A204.1 (cell line): ENCODE measurements at regions not wholly inside any gene's neighbourhood (a gene's known extent, or its start where the extent isn't known, plus 50 kb on each side); places are given as distances from the start of the nearest gene placed in this dataset.
"Not testable (repeated sequence)": the region's sequence is repeated elsewhere in the genome, so short reads cannot be mapped to it uniquely, and the experiment has no call there.

Experiments used
- FAIRE-seq: peaks from 2 replicates; lab custom pipeline; 2012; peaks lifted over from hg19 to GRCh38; lab: Jason Lieb, UNC

- peak; percentile 96 for FAIRE-seq
Observed at GRCh38 chr5:28903643-28904042, 1865.3 kb upstream of the CDH9 start.

- FAIRE-seq: peak; percentile 97
Observed at GRCh38 chr5:28896949-28897348, 1858.6 kb upstream of the CDH9 start.

GRCh38 chr5:28880936-28881335 lies 1842.5 kb upstream of the CDH9 start:
- no peak for FAIRE-seq

- FAIRE-seq: no peak
Observed at GRCh38 chr5:28877050-28877449, 1838.7 kb upstream of the CDH9 start.

GRCh38 chr5:28864006-28864405 lies 1825.6 kb upstream of the CDH9 start:
- no peak for FAIRE-seq

GRCh38 chr5:28862860-28863196 lies 1824.4 kb upstream of the CDH9 start:
- FAIRE-seq: no peak

- no peak for FAIRE-seq
Observed at GRCh38 chr5:28862137-28862859, 1823.9 kb upstream of the CDH9 start.

- no peak for FAIRE-seq
Observed at GRCh38 chr5:28855626-28856025, 1817.2 kb upstream of the CDH9 start.

GRCh38 chr5:28850320-28850921 lies 1812.0 kb upstream of the CDH9 start:
- FAIRE-seq: no peak

- no peak for FAIRE-seq
Observed at GRCh38 chr5:28831042-28831441, 1792.7 kb upstream of the CDH9 start.

GRCh38 chr5:28823231-28823630 lies 1784.8 kb upstream of the CDH9 start:
- FAIRE-seq: no peak

GRCh38 chr5:28822071-28822470 lies 1783.7 kb upstream of the CDH9 start:
- no peak for FAIRE-seq

GRCh38 chr5:28810751-28811136 lies 1772.4 kb upstream of the CDH9 start:
- no peak for FAIRE-seq

GRCh38 chr5:28809811-28810750 lies 1771.7 kb upstream of the CDH9 start:
- no peak for FAIRE-seq

GRCh38 chr5:28808967-28809810 lies 1770.8 kb upstream of the CDH9 start:
- no peak for FAIRE-seq

- FAIRE-seq: no peak
Observed at GRCh38 chr5:28807195-28807729, 1768.9 kb upstream of the CDH9 start.

GRCh38 chr5:28799035-28799434 lies 1760.6 kb upstream of the CDH9 start:
- FAIRE-seq: not testable (repeated sequence)

GRCh38 chr5:28788954-28789353 lies 1750.6 kb upstream of the CDH9 start:
- FAIRE-seq: no peak

- no peak for FAIRE-seq
Observed at GRCh38 chr5:28780083-28780692, 1741.8 kb upstream of the CDH9 start.

GRCh38 chr5:28779161-28779754 lies 1740.9 kb upstream of the CDH9 start:
- FAIRE-seq: no peak

GRCh38 chr5:28770307-28770706 lies 1731.9 kb upstream of the CDH9 start:
- no peak for FAIRE-seq
